Suppressor macrophage (primary cell): ENCODE measurements at regions not wholly inside any gene's neighbourhood (a gene's known extent, or its start where the extent isn't known, plus 50 kb on each side); places are given as distances from the start of the nearest gene placed in this dataset.
A peak's percentile ranks its signal among the peaks of the same experiment; 100 is the strongest.

Experiments
- DNase-seq, 4 experiments: peaks; one replicate each; pipeline ENCODE4 v3.0.0-alpha.2; 2020 to 2022

DNA sequence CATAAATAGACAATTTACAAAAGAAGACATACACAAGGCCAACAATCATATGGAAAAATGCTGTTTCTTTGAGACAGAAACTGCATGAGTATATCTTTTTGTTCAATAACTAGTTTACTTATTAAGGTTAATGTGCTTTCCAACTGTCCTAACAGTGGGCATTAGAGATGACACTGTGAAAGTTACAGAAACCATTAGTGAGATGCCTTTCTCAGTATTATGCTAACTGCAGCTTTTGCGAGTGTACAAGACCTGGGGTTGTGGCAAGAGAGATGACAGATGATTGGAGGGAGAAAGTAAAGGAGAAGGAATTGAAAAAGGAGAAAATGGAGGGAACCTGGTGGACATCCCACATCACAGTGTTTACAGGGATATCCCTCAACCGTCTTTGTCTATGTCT is 640.5 kb downstream of the ZPLD1 start:
- no peak for DNase-seq

- no peak for DNase-seq
Measured at GRCh38 chr3:103077910-103078309, 643.1 kb downstream of the ZPLD1 start.

DNA sequence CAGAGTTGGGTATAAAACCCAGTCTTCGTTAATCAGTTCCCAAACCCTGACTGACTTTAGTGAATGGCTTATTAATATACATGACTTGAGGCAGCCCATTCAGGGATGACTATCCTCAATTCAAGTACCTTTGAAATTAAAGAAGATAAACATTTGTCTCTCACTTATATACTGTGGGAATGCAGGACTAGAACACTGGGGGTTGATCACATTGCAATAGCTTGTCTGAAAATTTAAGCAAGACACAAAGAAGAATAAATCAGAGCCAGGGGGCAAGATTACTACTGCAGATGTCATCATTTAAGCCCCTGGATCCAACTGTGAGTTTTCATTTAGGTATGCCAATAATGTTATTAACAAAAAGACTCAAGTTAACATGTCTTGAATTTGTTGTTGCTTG is 647.7 kb downstream of the ZPLD1 start:
- DNase-seq, result no peak

DNA sequence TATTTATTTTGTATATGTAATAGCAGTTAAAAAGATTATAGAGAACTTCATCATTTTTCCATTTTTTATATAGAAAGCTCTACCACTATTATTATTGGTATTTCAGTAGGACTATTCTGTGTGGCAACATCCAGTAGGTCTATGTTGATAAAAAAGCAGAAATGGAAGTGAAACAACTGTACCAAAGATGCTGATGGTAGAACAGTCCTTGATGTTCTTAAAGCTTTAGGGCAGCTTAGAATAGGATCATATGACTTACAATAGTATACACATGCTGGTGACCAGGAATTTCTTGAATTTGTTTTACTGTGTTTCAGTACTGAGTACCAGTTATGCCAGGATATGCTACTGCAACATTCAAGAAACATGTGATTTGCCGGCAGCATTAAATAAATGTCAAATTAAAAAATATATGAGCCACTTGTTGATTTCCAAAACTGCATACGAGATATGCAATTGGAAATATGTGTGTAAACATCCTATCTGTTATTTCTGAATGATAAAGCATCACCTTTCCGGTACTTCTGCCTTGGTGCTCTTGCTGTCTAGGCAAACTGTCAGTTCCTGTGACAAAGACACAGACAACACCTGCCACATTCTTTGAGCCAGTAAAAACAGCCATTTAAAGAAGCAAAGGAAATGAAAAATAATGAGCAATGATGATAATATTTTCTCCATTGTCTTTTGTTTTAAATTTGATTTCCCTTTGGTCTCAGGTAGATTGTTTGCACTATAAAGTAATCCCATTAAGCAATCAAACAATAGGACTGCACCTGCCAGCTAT is 649.2 kb downstream of the ZPLD1 start:
- peak in 1 of 4 experiments; percentile 4 for DNase-seq

- no peak for DNase-seq
Measured at GRCh38 chr3:103085465-103085864, 650.6 kb downstream of the ZPLD1 start.

GRCh38 chr3:103089758-103090157 is 654.9 kb downstream of the ZPLD1 start:
- DNase-seq, result no peak

DNA sequence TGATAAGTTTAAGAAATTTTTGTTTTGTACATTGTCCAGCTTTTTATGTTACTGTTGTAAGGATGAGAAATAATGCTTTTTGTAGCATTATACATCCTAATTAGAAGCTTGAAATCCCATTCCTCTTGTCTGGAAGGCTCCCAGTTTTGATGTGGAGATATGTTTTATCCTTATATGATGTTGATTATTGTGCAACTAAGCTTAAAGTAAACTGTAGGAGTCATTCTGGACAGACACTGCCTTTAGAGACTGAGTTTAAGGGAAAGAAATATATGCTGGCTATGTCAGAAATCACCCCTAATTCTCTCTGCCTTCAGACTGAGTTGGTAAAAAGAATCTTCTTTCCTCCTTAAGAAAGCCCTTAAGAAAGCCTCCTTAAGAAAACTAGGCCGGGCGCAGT is 670.4 kb downstream of the ZPLD1 start:
- no peak for DNase-seq

DNA sequence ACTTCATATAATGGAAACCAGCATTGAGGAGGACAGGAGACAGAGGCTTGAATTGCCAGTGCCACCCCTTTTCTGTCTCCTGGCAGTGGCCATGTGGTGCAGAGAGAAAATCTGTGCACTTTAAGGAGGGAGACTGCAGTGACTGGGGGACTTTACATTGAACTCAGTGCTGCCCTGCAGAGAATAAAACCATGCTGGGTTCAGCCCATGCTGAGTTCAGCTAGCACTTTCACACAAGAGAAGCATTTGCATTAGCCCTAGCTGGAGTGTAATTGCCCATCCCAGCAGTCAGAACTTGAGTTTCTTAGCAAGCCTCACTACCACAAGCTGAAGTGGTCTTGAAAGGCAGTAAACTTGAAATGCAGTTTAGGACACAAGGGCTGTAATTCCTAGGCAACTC is 677.5 kb downstream of the ZPLD1 start:
- no peak for DNase-seq

GRCh38 chr3:103126115-103126514 is 691.3 kb downstream of the ZPLD1 start:
- peak in 1 of 4 experiments; percentile 14 for DNase-seq

GRCh38 chr3:103127098-103127630 is 692.3 kb downstream of the ZPLD1 start:
- DNase-seq, result no peak

DNA sequence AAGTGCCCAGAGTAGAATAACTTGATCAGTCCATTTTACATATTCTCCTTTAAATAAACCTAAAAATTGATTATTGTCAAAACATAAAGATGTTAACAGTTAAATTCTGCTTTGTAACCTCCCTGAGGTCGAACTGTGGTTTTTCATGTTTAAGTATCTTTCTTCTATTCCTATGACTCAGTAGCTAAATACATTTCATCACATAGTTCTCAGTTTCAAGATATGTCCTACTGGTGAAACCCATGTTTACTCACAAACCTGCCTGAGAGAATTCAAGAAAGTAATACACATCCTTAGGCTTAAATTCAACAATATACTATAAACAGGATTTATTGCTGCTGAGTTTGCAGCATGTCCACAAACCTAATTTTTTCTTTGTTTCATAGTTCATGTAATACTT is 692.9 kb downstream of the ZPLD1 start:
- DNase-seq, result no peak

DNA sequence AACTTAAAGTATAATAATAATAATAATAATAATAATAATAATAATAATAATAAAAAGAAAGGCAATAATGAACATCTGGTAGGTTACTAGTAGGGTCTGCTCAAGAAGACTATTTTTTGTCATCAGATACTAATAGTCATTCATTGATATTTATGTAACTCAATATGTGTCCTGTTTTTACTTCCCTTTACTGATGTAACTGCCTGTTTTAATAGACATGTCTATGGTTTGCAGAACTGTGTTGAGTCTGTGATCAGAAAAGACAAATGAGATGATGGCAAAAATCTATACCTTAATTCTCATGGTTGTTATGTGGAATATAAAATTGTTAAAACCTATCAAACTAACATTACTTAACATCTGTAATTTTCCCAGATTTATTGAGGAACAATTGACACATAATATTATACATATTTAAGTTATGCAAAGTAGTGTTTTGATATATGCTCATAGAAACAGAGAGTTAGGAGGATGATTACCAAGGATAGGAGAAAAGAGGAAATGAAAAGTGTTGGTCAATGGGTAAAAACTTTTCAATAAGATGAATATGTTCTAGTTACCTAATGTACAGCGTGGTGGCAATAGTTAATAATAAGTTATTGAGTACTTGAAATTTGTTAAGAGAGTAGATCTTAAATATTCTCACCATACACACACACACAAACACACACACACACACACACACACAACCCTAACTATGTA is 699.4 kb downstream of the ZPLD1 start:
- no peak for DNase-seq

DNA sequence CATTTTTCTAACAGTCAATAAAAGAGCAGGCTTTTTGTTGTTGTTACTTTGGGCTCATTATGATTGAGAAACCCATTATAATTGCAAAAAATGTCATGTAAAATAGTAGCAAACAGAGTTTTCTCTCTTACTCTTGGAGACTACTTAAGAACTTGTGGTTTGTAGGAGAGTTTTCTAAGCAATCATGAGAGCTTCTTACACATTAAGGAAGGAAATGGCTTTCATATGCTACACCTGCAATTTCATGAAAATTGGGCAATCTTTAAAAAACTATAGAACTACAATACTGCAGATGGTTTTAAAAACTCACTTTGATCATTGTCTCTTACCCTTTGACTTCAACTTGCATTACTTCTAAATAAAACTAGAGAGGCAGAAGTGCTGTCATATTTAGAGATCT is 701.8 kb downstream of the ZPLD1 start:
- no peak for DNase-seq

GRCh38 chr3:103137830-103138229 is 703.0 kb downstream of the ZPLD1 start:
- no peak for DNase-seq

DNA sequence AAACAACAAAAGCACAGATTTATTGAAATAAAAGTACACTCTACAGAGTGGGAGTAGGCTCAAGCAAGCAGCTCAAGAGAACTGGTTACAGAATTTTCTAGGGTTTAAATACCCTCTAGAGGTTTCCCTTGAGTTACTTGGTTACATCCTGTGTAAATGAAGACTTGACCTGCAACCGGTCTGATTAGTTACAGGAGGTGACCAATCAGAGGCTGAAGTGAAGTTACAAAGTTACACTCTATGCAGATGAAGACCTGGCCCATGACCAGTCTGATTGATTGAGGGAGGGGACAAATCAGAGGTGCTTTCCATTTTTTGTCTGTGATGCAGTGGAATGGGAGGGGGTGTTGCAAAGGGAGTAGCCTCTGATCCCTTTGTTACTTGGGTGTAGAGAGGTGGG is 723.4 kb downstream of the ZPLD1 start:
- no peak for DNase-seq

DNA sequence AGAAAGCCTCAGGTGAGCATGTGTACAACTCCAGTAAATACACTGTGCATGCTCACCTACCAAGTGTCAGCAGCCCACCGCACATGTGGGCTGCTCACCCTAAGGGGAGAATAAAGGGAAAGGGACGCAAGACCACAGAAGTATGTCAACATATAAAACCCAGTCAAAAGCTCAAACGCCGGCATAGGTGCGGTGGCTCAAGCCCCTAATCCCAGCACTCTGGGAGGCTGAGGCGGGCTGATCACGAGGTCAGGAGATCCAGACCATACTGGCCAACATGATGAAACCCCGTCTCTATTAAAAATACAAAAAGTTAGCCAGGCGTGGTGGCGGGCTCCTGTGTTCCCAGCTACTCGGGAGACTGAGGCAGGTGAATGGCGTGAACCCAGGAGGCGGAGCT is 732.1 kb downstream of the ZPLD1 start:
- DNase-seq, result no peak

- no peak for DNase-seq
Measured at GRCh38 chr3:103167850-103168249, 733.0 kb downstream of the ZPLD1 start.

- no peak for DNase-seq
Measured at GRCh38 chr3:103169289-103169688, 734.5 kb downstream of the ZPLD1 start.

DNA sequence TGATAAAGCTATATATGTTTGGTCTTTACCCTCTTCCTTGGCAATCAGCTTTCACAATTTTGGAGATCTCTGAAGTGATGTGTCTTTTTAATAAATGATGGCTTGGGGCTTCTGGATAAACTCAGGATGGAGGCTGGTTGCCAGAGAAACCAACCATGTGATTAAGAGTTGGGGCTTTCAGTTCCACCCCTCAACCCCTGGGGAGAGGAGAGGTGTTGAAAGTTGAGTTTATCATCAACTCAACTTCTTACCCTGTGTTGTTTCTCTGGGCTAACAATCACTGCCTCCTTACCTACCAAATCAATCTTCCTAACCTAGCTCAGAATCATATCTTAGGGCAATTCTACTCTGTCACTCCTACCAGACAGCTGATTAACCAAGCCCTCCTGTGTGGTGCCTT is 735.8 kb downstream of the ZPLD1 start:
- DNase-seq, result no peak

DNA sequence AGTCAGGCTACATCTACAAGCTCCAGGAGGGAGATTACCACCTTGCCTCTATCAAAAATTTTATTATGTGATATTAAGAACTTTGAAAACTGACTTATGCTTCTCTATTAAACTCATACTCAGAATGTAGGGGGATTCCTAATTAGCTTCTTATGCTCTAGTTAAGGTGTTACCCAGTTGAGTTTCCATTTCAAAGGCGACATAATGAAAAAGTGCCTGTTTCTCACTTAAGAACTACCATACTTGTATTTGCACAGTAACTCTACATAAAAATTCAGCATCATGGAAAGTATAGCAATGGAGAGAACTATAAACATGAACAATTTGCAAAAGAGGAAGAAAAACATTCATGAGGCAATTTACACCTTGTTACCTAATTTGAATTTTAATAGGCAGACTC is 739.1 kb downstream of the ZPLD1 start:
- DNase-seq, result no peak

- DNase-seq, result no peak
Measured at GRCh38 chr3:103181160-103181559, 746.3 kb downstream of the ZPLD1 start.

DNA sequence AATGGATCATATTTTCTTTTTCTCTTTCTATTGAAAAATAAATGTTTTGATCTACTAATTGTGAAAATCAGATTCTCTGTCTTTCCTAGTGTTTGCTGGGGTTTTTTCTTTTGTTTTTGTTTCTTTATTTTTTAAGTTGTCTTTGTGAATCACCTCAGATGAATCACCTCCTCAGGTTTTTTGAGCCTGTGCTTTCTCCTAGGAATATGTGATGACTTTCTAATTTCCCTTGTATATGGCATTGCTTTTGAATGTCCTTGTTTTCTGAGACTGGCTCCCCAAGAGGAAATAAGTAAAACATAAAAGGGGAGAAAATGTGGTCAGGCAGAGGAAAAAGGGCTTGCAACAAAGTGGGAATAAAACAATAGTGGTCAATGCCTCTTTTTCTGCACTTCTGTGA is 750.0 kb downstream of the ZPLD1 start:
- DNase-seq, result no peak

GRCh38 chr3:103189941-103190340 is 755.1 kb downstream of the ZPLD1 start:
- DNase-seq, result no peak

GRCh38 chr3:103195216-103195615 is 760.4 kb downstream of the ZPLD1 start:
- DNase-seq, result no peak
